ENCODE measurements at regions not wholly inside any gene's neighbourhood (a gene's known extent, or its start where the extent isn't known, plus 50 kb on each side); places are given as distances from the start of the nearest gene placed in this dataset.

DNA sequence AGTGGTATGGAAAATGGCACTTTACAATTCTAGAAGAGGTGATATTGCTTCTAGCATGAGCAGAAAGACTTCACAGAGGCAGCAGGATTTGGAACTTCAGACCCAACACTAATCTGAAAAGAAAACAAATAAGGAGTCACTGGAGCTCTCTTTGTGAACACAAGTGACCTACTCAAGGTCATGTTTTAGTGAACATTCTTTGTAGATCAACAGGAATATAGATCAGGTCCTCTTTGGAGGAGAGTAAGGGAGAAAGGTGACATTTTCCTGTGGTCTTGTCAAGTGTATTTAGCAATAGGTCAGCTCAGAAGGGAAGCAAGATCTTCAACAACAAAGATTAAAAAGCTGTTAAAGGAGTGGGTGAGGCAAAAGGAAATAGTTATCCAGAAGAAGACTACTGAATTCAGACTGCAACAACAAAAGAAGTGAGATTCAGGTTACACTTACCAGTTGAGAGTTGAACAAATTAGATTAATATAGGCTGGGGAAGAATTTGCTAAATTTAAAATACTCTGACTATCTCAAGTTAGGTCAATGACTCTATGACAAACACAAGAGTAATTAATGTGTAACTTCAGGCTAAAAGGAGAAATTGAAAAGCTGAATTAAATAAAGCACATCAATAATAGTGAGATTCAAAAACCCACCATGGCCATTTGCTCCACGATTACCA lies 528.2 kb downstream of the RPS29 start:
- TF ChIP-seq REST (IDR thresholded peaks at IDR 0.05) (no peak), CTCF (IDR thresholded peaks at IDR 0.05; ENCODE audit: low read depth, low read length, missing input control) (no peak), JUND (IDR thresholded peaks at IDR 0.05) (no peak)
